GM19467 (cell line): ENCODE measurements at regions not wholly inside any gene's neighbourhood (a gene's known extent, or its start where the extent isn't known, plus 50 kb on each side); places are given as distances from the start of the nearest gene placed in this dataset.

Experiments
- ATAC-seq: cut with Tn5 transposase; IDR thresholded peaks from one replicate; pipeline ENCODE4 v1.9.1; 2021; ENCODE audit warnings: mild to moderate bottlenecking, moderate library complexity; ENCODE audit not compliant: unreplicated experiment

GRCh38 chr4:10336471-10336870, 120.8 kb downstream of the ZNF518B start:
- ATAC-seq, result no peak

- no peak for ATAC-seq
Observed at GRCh38 chr4:10335050-10335449, 122.2 kb downstream of the ZNF518B start.

GRCh38 chr4:10334506-10335028, 122.7 kb downstream of the ZNF518B start:
- ATAC-seq, result no peak

GRCh38 chr4:10333942-10334341, 123.3 kb downstream of the ZNF518B start:
- no peak for ATAC-seq

GRCh38 chr4:10326075-10326474, 131.2 kb downstream of the ZNF518B start:
- ATAC-seq, result no peak

- no peak for ATAC-seq
Observed at GRCh38 chr4:10321931-10322330, 135.3 kb downstream of the ZNF518B start.

- ATAC-seq, result no peak
Observed at GRCh38 chr4:10320130-10320529, 137.1 kb downstream of the ZNF518B start.

- no peak for ATAC-seq
Observed at GRCh38 chr4:10317345-10317744, 139.9 kb downstream of the ZNF518B start.

- no peak for ATAC-seq
Observed at GRCh38 chr4:10316851-10317250, 140.4 kb downstream of the ZNF518B start.

GRCh38 chr4:10315638-10316037, 141.6 kb downstream of the ZNF518B start:
- ATAC-seq, result no peak

GRCh38 chr4:10312568-10312967, 144.7 kb downstream of the ZNF518B start:
- ATAC-seq, result no peak

GRCh38 chr4:10311939-10312338, 145.3 kb downstream of the ZNF518B start:
- ATAC-seq, result no peak

GRCh38 chr4:10305816-10306215, 151.4 kb downstream of the ZNF518B start:
- no peak for ATAC-seq

GRCh38 chr4:10303291-10303690, 153.9 kb downstream of the ZNF518B start:
- no peak for ATAC-seq

- ATAC-seq, result no peak
Observed at GRCh38 chr4:10302096-10302495, 155.1 kb downstream of the ZNF518B start.

GRCh38 chr4:10299601-10300000, 157.6 kb downstream of the ZNF518B start:
- no peak for ATAC-seq

- ATAC-seq, result no peak
Observed at GRCh38 chr4:10298681-10299080, 158.5 kb downstream of the ZNF518B start.

GRCh38 chr4:10296730-10297129, 160.5 kb downstream of the ZNF518B start:
- no peak for ATAC-seq

- ATAC-seq, result no peak
Observed at GRCh38 chr4:10295301-10295700, 161.9 kb downstream of the ZNF518B start.

GRCh38 chr4:10289538-10289906, 167.7 kb downstream of the ZNF518B start:
- no peak for ATAC-seq

- ATAC-seq, result no peak
Observed at GRCh38 chr4:10288830-10289537, 168.2 kb downstream of the ZNF518B start.

- no peak for ATAC-seq
Observed at GRCh38 chr4:10285028-10285427, 168.4 kb upstream of the WDR1 start.

- ATAC-seq, result no peak
Observed at GRCh38 chr4:10283761-10284160, 167.2 kb upstream of the WDR1 start.
